ENCODE measurements at regions not wholly inside any gene's neighbourhood (a gene's known extent, or its start where the extent isn't known, plus 50 kb on each side); places are given as distances from the start of the nearest gene placed in this dataset.

GRCh38 chr5:158023266-158023665 is 164.3 kb upstream of the CLINT1 start:
- no peak for DNase-seq (ENCODE audit: low spot score)

DNA sequence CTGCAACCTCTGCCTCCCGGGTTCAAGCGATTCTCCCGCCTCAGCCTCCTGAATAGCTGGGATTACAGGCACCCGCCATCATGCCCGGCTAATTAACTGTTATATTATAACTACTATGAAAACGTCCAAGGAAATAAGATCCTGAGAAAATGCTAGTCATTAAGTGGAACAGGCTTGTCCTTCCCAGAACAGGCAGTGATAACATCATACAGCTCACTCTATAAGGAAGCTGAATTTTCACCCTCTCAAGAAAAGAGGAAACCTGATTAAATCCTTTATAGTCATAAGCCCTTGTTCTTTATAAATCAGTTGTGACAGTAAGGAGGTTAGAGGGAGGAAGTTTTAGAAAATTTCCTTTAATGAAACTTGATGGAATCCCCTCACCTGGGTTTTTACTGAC is 163.9 kb upstream of the CLINT1 start:
- DNase-seq (ENCODE audit: low spot score): no peak

DNA sequence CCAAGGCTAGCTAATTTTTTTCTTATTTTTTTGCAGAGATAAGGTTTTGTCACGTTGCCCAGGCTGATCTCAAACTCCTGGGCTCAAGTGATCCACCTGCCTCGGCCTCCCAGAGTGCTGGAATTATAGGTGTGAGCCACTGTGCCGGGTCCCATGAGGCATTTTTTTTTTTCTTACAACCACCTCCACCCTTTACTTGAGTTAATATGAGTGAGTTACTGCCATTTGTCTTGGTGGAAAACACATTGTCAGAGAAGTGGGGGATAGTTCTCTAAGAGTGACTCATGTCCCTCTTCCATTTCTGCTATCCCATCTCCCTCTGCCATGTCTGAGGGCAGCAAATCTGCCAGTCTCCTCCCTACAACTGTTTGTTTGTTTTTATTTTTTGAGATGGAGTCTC is 163.4 kb upstream of the CLINT1 start:
- no peak for DNase-seq (ENCODE audit: low spot score)

DNA sequence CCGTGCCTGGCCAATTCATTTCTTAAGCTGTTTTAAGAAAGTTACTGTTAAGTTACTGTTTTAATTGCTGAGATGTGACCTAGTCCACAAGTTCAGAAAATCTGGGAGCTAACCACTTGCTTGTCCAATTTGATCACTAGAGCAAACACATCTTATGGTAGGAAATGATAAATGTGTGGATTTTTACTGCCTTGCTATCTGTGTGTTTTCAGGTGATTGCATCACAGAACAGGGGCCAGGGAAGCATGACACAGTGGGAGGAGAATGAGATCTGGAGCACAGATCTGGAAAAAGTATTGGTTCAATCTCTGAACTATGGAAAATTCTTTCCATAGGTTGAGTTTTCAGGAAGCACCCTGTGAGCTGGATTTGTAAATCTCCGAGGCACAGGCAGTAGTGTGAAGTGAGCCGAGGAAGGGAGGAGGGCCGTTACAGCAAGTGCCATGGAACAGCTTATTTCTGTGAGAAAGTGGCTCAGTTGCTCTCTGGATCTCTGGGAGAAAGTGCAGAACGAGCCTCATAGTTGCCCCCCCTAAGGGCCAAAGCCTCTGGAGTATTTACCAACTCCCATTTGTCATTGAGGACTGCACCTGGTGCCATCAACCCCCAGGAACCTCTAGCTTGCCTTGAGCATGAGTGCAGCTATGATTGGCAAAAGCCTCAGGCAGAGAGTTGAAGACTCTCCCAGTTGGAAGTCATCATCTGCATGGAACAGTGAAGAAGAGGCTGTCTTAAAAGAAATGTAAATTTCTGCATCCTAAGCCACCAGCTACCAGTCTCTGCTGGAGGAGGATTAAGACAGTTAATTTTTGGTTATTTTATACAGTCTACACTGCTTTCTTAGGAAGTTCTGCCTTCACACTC is 161.8 kb upstream of the CLINT1 start:
- no peak for DNase-seq (ENCODE audit: low spot score)

DNA sequence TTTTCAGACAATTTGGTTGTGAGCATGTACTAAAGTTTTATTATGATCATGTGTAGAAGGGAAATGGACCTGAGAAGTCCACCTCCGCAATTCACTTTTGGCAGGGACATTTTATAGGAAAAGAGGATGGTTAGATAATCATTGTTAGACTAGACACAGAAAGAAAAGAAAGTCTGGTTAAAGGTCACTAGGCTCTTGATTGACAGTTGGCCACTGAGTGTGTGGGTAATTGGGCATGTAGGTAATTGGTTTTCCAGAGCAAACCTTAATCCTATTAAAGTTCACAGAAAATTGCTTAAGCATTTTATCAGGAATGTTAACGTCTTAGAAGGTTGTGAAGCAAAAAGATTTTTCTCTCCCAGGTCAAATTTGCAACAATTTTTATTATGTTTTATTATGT is 158.5 kb upstream of the CLINT1 start:
- DNase-seq (ENCODE audit: low spot score): no peak

DNA sequence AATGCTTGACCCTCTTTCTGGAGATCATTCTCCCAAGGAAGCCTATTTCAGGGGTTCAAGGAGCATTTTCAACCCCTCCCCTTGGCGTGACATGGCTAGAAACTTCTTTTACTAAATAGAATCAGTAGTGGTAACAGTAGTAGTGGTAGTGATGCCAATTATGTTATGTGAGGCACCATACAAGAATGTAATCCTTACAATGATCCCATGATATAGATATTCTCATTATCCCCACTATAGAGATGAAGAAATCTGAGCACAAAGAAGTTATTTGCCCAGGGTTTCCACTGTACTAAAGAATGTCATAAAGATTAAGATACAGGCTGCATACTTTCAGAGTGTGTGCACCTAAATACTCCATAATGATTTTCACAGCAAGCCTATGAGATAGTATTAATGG is 155.4 kb upstream of the CLINT1 start:
- DNase-seq (ENCODE audit: low spot score): no peak

GRCh38 chr5:158013939-158014338 is 155.0 kb upstream of the CLINT1 start:
- DNase-seq (ENCODE audit: low spot score): peak; percentile 48

DNA sequence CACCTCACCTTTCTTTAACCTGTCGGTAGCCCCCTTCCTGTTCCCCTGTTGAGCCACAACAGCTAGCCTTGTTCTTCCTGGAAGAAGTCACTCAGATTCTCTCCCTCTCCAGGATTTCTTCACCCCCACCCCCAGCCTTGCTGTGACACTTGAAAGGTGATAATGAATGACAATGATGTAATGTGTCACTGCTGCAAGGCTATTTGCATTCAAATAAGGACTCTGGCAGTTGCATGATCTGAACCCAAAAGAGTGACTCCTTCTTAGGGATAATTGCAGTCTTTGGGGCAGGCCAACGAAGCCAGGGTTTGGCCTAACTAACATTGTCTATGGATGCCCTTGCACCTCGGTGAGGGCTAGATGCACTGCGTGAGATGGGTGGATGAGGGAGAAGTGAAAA is 154.4 kb upstream of the CLINT1 start:
- DNase-seq (ENCODE audit: low spot score): no peak

- DNase-seq (ENCODE audit: low spot score): no peak
Observed at GRCh38 chr5:158011422-158011821, 152.5 kb upstream of the CLINT1 start.

- no peak for DNase-seq (ENCODE audit: low spot score)
Observed at GRCh38 chr5:158010831-158011230, 151.9 kb upstream of the CLINT1 start.

DNA sequence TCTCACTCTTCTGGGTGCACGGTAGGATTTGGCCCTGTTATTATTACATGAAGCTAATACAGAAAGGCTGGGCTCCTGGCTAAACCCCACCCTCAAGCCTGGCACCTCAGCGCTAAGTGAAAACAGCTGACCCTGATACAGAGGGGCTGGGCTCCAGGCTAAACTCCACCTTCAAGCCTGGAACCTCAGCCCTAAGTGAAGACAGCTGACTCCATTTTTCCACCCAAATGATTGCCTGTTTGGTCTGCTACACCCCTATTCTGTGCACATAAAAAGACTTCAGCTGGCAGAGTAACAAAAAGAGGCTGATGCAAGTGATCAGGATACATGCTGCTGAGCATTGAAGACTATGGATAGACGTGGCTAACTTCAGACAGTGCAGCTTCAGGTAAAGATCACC is 148.4 kb upstream of the CLINT1 start:
- no peak for DNase-seq (ENCODE audit: low spot score)

DNA sequence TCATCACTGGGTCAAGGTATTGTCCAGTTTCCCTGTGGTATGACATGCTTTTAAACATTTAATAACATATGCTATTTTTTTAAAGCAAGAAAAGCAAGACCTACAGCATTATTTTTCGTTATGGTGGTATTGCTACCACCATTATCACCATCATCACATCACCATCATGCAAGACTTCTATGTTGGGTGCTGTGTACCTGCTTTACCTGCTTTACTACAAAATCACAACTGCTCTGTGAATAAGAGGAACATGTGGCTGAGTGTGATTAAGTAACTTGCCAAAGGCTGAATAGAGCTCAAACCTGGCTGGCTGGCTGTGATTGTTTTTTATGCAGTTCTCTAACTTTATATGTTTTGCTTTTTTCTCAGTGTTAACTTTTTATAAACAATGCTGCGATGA is 140.8 kb upstream of the CLINT1 start:
- DNase-seq (ENCODE audit: low spot score): no peak

DNA sequence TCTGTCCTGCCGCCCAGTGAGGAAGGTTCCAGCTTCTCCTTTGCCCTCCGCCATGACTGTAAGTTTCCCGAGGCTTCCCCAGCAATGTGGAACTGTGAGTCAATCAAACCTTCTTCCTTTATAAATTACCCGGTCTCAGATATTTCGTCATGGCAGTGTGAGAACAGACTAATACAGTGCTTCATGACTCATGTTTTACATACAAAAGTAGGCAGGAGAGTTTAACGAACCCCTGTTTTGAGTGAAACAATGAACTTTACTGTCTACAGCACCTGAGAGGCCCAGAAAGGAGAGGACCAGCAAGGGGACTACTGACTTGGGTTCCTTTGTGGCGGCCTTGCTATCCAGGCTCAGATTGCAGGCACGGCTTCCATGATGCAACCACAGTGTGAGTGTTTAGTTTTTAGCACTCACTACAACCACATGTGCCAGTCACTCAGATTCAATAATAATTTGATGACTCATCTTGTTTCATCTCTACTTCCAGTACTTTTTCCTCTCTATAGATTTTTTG is 139.1 kb upstream of the CLINT1 start:
- DNase-seq (ENCODE audit: low spot score): no peak

DNA sequence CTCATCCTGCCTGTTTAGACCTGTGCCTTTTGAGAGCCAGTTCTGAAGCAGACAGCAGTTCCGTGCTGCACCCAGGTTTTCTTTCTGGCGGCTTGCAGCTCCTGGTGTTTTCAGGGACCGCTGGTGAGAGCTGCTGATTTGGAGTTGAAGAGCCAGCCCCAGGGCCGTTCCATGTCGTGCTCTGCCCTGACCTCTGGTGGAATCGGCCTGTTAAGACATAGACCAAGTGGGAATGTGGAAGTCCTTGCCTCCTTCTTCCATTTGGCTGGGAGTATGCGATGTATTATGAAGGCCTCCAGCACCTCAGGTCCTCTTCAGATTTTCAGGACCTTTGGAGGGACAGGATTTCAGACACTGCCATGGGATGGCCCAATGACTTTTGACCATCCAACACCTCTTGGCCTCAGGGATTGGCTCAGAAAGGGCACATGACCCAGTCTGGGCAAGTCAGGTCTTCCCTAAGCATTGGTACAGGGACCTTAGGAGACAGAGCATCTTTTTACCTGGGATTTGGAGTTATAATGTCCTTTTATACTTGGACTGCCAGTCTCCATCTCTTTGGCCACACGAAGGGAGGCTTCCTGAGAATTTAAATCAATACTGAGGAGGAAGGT is 136.1 kb upstream of the CLINT1 start:
- peak; percentile 82 for DNase-seq (ENCODE audit: low spot score)

DNA sequence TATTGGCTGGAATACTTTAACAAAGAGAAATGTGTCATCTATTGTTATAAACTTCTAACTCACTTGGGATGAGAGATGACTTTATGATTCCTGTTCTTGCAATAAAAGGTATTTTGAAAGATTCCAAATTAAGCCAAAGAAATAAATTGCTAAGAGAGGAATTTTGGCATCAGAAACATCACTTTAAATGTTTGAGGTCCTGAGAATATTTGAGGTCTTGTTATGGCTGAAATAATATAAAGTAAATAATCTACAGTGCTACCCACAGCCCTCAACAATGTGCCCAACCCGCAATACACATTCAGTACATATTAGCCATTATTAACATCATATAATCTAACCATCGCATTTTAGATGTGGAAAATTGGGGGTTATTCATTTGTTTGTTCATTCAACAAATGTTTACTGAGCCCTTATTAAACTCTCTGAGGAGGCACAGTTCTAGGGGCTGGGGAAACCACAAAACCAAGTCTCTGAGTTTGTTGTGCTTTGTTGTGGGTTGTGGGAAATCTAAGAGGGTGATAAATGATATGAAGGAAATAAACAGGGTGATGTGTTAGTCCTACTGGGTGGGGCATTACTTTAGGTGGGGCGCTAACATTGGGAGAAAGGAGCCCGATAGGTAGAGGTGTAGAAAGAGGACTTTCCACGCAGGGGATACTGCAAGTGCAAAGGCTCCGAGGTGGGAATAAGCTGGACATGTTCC is 135.2 kb upstream of the CLINT1 start:
- DNase-seq (ENCODE audit: low spot score): no peak

GRCh38 chr5:157993201-157993600 is 134.3 kb upstream of the CLINT1 start:
- no peak for DNase-seq (ENCODE audit: low spot score)

GRCh38 chr5:157990583-157991181 is 131.7 kb upstream of the CLINT1 start:
- DNase-seq (ENCODE audit: low spot score): no peak

DNA sequence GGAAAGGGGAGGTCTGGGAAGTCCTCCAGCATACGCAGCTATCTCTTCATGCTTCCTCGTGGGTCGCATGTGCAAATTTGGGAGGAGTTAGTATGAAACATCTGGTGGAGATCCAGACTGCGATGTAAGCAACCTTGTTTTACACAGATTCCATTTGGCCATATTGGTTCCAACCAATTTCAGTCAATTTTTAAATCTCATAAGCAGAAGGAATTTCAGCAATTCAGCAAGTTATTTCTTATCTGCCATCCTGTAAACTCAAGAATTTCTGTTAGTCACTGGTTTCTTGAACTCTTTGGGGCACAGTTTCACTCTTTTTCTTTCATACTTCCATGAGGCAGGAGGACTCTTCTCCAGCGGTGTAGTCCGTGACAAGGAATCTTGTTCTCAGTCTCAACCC is 130.4 kb upstream of the CLINT1 start:
- DNase-seq (ENCODE audit: low spot score): no peak

DNA sequence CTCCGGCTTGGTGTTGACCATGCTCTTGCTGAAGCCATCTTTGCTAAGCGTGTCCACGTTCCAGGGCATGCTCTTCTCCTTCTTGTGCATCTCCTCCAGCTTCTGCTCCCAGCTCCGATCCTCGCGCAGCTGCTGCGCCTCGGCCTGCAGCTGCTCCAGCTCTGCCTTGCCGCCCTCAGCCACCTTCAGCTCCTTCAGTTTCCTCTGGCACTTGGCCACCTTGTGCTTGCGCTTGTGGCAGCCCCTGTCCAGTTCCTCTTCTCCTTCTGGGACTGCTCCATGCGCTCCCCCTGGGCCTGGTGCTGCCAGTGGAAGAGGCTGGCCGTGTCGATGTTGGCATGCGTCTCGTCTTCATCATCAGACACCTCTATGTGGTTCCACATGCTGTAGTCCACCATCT is 128.3 kb upstream of the CLINT1 start:
- no peak for DNase-seq (ENCODE audit: low spot score)

DNA sequence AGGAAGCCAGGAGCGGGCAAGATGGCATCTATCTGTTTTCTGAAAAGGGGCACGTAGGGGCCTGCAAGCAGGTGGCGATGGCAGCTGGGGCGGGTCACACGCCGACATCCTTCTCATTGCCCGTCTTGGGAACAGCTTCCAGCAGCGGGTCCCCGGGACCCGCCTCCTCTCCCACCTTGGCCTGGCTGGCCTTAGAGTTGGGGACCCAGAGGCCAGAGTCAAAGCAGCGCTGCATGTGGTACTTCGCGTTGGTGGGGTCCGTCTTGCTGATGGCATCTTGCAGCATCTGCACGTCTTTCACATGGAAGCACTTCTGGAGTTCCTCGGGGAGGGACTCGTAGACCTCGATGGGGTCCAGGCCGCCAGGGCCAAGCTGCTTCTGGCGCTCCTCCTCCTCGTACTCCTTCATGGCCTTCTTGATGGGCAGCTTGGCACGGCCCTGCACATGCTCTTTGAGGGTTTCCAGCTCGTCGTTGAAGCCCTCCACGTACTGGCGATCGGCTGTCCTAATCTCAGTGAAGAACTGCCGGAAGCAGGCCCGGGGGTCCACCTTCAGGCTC is 127.6 kb upstream of the CLINT1 start:
- DNase-seq (ENCODE audit: low spot score): no peak

- no peak for DNase-seq (ENCODE audit: low spot score)
Observed at GRCh38 chr5:157984611-157985010, 125.7 kb upstream of the CLINT1 start.
